ENCODE measurements at regions not wholly inside any gene's neighbourhood (a gene's known extent, or its start where the extent isn't known, plus 50 kb on each side); places are given as distances from the start of the nearest gene placed in this dataset.

GRCh38 chr2:210366675-210367080 lies 51.7 kb upstream of the MYL1 start:
- no peak overlapping the region for H2BK20ac ChIP-seq (ENCODE audit: low read length)
- H3K79me1 ChIP-seq (ENCODE audit: low read depth, low read length): no peaks in the 10 kb centered on the region
- H3K27me3 ChIP-seq (replicated peaks in 1 of 4; ENCODE audit: control insufficient read depth in 3 of 4, extremely low read depth in 1 of 4, insufficient read depth in 3 of 4, low read length in 3 of 4): no peaks in the 10 kb centered on the region
- 96% methylated on average over 2 of the region's 2 CpGs; no CpG with 5 or more reads in 1 of the 2 experiments for WGBS, 2 experiments (ENCODE audit: extremely low coverage in 1 of 2, insufficient coverage in 1 of 2, insufficient read length in 1 of 2, insufficient replicate concordance in 2 of 2, low coverage in 1 of 2, low lambda C conversion rate in 2 of 2, missing lambda C conversion rate in 1 of 2)
- H2BK15ac ChIP-seq (ENCODE audit: low read length): no peak overlapping the region
- no peaks in the 10 kb centered on the region for H3K36me3 ChIP-seq (ENCODE audit: control insufficient read depth in 2 of 4, insufficient read depth in 4 of 4, low read length in 3 of 4)
- H3K56ac ChIP-seq (replicated peaks; ENCODE audit: insufficient read length, low read depth, low read length): no peak overlapping the region
- H4K20me1 ChIP-seq (replicated peaks in 1 of 2; ENCODE audit: control insufficient read depth in 1 of 2, insufficient read depth in 2 of 2, low read length in 2 of 2): no peaks in the 10 kb centered on the region
- no peak overlapping the region for H3K4ac ChIP-seq (replicated peaks; ENCODE audit: insufficient read length, low read depth, low read length)
- no peak overlapping the region for H4K91ac ChIP-seq (replicated peaks; ENCODE audit: insufficient read length, low read length)
- H3K18ac ChIP-seq (ENCODE audit: extremely low read depth, low read length): no peak overlapping the region
- H4K8ac ChIP-seq (ENCODE audit: extremely low read depth, insufficient read depth, low read length): no peak overlapping the region
- H3K4me3 ChIP-seq (ENCODE audit: extremely low read depth in 1 of 4, insufficient read depth in 2 of 4, low read depth in 3 of 4, low read length in 4 of 4): no peak overlapping the region
- no peak overlapping the region for H2BK120ac ChIP-seq (replicated peaks; ENCODE audit: low read depth, low read length)
- no peaks in the 10 kb centered on the region for H3K23me2 ChIP-seq (ENCODE audit: low read depth, low read length)
- H2AFZ ChIP-seq (ENCODE audit: low read length): no peak overlapping the region; the same call in 1 of the 2 replicates
- ChIA-PET CTCF (ENCODE audit: partially characterized antibody) (interaction anchor here (1.0 kb wide), 1 partner anchor 293 kb away, joined by 5 read pairs; no protein-coding TSS in a partner anchor), POLR2A (ENCODE audit: partially characterized antibody) (no interaction called here)
- DNase-seq (ENCODE audit: low read depth in 1 of 2, low spot score in 2 of 2): no peak
- H3K23ac ChIP-seq (ENCODE audit: insufficient read length): no peak overlapping the region
- no peak overlapping the region for H2AK5ac ChIP-seq (ENCODE audit: low read depth, low read length)
- H3K4me2 ChIP-seq (ENCODE audit: insufficient read depth in 1 of 2, low read depth in 2 of 2, low read length in 2 of 2): no peak overlapping the region
- no peak for FAIRE-seq
- no peak overlapping the region for H2BK5ac ChIP-seq (ENCODE audit: low read depth, low read length)
- H3K14ac ChIP-seq (ENCODE audit: insufficient read length): no peak overlapping the region
- H2BK12ac ChIP-seq (ENCODE audit: low read depth, low read length): no peak overlapping the region
- H3K9ac ChIP-seq (replicated peaks in 1 of 4; ENCODE audit: extremely low read depth in 1 of 4, low read depth in 3 of 4, low read length in 3 of 4): no peak overlapping the region
- TF ChIP-seq SIRT6 (IDR thresholded peaks at IDR 0.05; ENCODE audit: low read length): no peak
- TF ChIP-seq POLR2A (IDR thresholded peaks at IDR 0.05; ENCODE audit: control extremely low read depth in 1 of 2, low read depth in 2 of 2, low read length in 2 of 2): no peak
- no peak for TF ChIP-seq RNF2 (IDR thresholded peaks at IDR 0.05; ENCODE audit: borderline replicate concordance, low read depth, low read length, missing control alignments, poor library complexity, severe bottlenecking)
- no peak for TF ChIP-seq MAX (IDR thresholded peaks at IDR 0.05)
- no peak for TF ChIP-seq BRCA1 (IDR thresholded peaks at IDR 0.05; ENCODE audit: low read depth, low read length)
- H4K5ac ChIP-seq (ENCODE audit: insufficient read length, low read depth, low read length): no peak overlapping the region
- no peaks in the 10 kb centered on the region for H3K4me1 ChIP-seq (replicated peaks in 1 of 4; ENCODE audit: control insufficient read depth in 3 of 4, insufficient read depth in 4 of 4, low read length in 3 of 4)
- H3K79me2 ChIP-seq (ENCODE audit: control insufficient read depth in 1 of 2, insufficient read depth in 2 of 2, low read length in 2 of 2): no peaks in the 10 kb centered on the region
- H3K27ac ChIP-seq (ENCODE audit: low read depth, low read length): no peak overlapping the region
- H3K9me3 ChIP-seq (ENCODE audit: insufficient read depth in 2 of 2, low read depth in 1 of 2, low read length in 1 of 2): no peaks in the 10 kb centered on the region
